Peyer's patch (tissue), 4 donors: ENCODE measurements at regions not wholly inside any gene's neighbourhood (a gene's known extent, or its start where the extent isn't known, plus 50 kb on each side); places are given as distances from the start of the nearest gene placed in this dataset.

ENCODE experiments used
- DNase-seq, 3 donors: peaks; one replicate each; pipeline ENCODE4 v3.0.0-alpha.2; 2017 to 2019
- H3K27ac ChIP-seq, 4 donors: fragments of 200-600 bp; sonication (generic); one replicate each; pipeline ENCODE4 v1.5.1; 2016 to 2019
- H3K27me3 ChIP-seq, 2 donors: fragments of 200-600 bp; sonication (generic); one replicate each; pipeline ENCODE4 v1.5.1; 2019
- H3K36me3 ChIP-seq, 3 donors: fragments of 200-600 bp; sonication (generic); one replicate each; pipeline ENCODE4 v1.5.1; 2016 to 2019
- H3K4me1 ChIP-seq, 4 donors: fragments of 200-600 bp; sonication (generic); one replicate each; pipeline ENCODE4 v1.5.1; 2016 to 2019
- H3K4me3 ChIP-seq, 4 donors: fragments of 200-600 bp; sonication (generic); 1 replicate in 3 of 4; 2 replicates in 1 of 4; pipeline ENCODE4 v1.5.1; 2016 to 2019; ENCODE audit warnings: mild to moderate bottlenecking in 1 of 4
- H3K9me3 ChIP-seq, 4 donors: fragments of 200-600 bp; sonication (generic); one replicate each; pipeline ENCODE4 v1.5.1; 2016 to 2019; ENCODE audit warnings: mild to moderate bottlenecking in 1 of 4
- POLR2A ChIP-seq, 2 donors: fragments of 450-650 bp; IDR thresholded peaks; one replicate each; pipeline ENCODE4 v1.5.1; 2017; ENCODE audit warnings: antibody characterized with exemption in 2 of 2, mild to moderate bottlenecking in 2 of 2, moderate library complexity in 2 of 2
- TF ChIP-seq, protein P1 (sequence below), 6 experiments: fragments of 450-650 bp in 4 of 6; fragments of 200-600 bp in 2 of 6; sonication (generic) in 1 of 6; IDR thresholded peaks; one replicate each; pipeline ENCODE4 v1.5.1; 2017 to 2019; ENCODE audit warnings: antibody characterized with exemption in 6 of 6, mild to moderate bottlenecking in 3 of 6, moderate library complexity in 1 of 6

- Histone ChIP-seq H3K36me3 (no peaks in the 10 kb centered on the region), H3K4me3 (no peak overlapping the region), H3K27ac (no peak overlapping the region), H3K9me3 (no peaks in the 10 kb centered on the region), H3K27me3 (no peaks in the 10 kb centered on the region), H3K4me1 (peaks cover 0 to 4% (median 0%) of the 10 kb centered on the region in 4 donors)
- no peak for DNase-seq
- TF ChIP-seq POLR2A (IDR thresholded peaks at IDR 0.05), result no peak
- TF ChIP-seq, protein P1, sequence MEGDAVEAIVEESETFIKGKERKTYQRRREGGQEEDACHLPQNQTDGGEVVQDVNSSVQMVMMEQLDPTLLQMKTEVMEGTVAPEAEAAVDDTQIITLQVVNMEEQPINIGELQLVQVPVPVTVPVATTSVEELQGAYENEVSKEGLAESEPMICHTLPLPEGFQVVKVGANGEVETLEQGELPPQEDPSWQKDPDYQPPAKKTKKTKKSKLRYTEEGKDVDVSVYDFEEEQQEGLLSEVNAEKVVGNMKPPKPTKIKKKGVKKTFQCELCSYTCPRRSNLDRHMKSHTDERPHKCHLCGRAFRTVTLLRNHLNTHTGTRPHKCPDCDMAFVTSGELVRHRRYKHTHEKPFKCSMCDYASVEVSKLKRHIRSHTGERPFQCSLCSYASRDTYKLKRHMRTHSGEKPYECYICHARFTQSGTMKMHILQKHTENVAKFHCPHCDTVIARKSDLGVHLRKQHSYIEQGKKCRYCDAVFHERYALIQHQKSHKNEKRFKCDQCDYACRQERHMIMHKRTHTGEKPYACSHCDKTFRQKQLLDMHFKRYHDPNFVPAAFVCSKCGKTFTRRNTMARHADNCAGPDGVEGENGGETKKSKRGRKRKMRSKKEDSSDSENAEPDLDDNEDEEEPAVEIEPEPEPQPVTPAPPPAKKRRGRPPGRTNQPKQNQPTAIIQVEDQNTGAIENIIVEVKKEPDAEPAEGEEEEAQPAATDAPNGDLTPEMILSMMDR (IDR thresholded peaks at IDR 0.05), result no peak
Measured at GRCh38 chr1:108045460-108045859, 80.5 kb upstream of the VAV3 start.

DNA sequence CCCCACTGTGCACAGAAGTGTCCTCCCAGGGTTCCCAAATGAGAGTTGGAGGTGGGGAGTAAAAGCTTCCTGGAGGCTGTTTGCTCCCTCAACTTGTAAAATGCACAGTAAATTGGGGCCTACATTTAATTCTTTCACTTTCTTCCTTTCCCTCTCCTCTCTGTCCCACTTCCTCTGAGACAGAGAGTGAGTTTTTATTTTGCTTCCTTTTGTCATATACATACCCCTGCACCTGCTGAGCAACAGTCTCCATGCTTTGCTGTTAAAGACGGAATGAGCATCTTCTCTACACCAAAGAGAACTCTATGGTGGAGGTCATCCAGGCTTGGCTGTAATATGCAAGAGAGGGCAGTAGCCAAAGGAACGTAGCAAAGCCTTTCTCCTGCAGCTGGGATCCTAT is 79.3 kb upstream of the VAV3 start:
- H3K27me3 ChIP-seq, result no peaks in the 10 kb centered on the region
- DNase-seq, result no peak
- no peak overlapping the region for H3K4me3 ChIP-seq
- peaks cover 0 to 4% (median 0%) of the 10 kb centered on the region in 4 donors for H3K4me1 ChIP-seq
- TF ChIP-seq POLR2A (IDR thresholded peaks at IDR 0.05), result no peak
- TF ChIP-seq, protein P1 (IDR thresholded peaks at IDR 0.05), result no peak
- no peaks in the 10 kb centered on the region for H3K9me3 ChIP-seq
- no peaks in the 10 kb centered on the region for H3K36me3 ChIP-seq
- H3K27ac ChIP-seq, result no peak overlapping the region

- peak in 2 of 3 donors; percentile 46 to 55 for DNase-seq
Measured at GRCh38 chr1:108043707-108044106, 78.7 kb upstream of the VAV3 start.

DNA sequence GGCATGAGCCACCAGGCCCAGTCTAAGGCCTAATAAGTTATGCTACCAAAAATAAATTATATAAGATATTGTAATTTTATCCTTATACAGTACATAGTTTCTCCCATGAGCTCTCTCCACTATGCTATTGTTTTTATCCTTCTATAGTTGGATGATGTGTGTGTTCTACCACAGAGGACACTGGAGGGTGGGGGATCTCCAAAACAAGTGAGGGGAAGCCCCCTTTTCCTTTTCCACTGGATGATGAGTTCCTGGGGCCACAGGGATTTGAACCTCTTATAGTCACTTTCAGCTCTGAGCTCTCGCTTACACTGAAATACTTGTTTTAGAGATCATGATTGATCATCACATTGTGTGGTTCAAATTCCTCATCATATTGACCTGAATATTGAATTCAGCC is 77.6 kb upstream of the VAV3 start:
- no peak for DNase-seq
- Histone ChIP-seq H3K27ac (no peak overlapping the region), H3K36me3 (no peaks in the 10 kb centered on the region), H3K4me3 (no peak overlapping the region), H3K4me1 (peaks cover 0 to 4% (median 0%) of the 10 kb centered on the region in 4 donors), H3K27me3 (no peaks in the 10 kb centered on the region), H3K9me3 (no peaks in the 10 kb centered on the region)
- no peak for TF ChIP-seq POLR2A (IDR thresholded peaks at IDR 0.05)
- TF ChIP-seq, protein P1 (IDR thresholded peaks at IDR 0.05), result no peak

More at GRCh38 chr1:108043707-108044106, 78.7 kb upstream of the VAV3 start:
- Histone ChIP-seq H3K9me3 (no peaks in the 10 kb centered on the region), H3K4me3 (no peak overlapping the region), H3K4me1 (peaks cover 0 to 4% (median 0%) of the 10 kb centered on the region in 4 donors), H3K27ac (no peak overlapping the region), H3K36me3 (no peaks in the 10 kb centered on the region), H3K27me3 (no peaks in the 10 kb centered on the region)
- TF ChIP-seq, protein P1 (IDR thresholded peaks at IDR 0.05), result no peak
- no peak for TF ChIP-seq POLR2A (IDR thresholded peaks at IDR 0.05)

GRCh38 chr1:108041360-108042142 is 76.6 kb upstream of the VAV3 start:
- Histone ChIP-seq H3K4me1 (peaks cover 0 to 4% (median 0%) of the 10 kb centered on the region in 4 donors), H3K27me3 (no peaks in the 10 kb centered on the region), H3K4me3 (no peak overlapping the region), H3K36me3 (no peaks in the 10 kb centered on the region), H3K9me3 (no peaks in the 10 kb centered on the region), H3K27ac (no peak overlapping the region)
- TF ChIP-seq, protein P1 (IDR thresholded peaks at IDR 0.05), result no peak
- no peak for TF ChIP-seq POLR2A (IDR thresholded peaks at IDR 0.05)
- DNase-seq, result peak in 1 of 3 donors; percentile 21
